Neuronal stem cell (in vitro differentiated cells): ENCODE measurements at regions not wholly inside any gene's neighbourhood (a gene's known extent, or its start where the extent isn't known, plus 50 kb on each side); places are given as distances from the start of the nearest gene placed in this dataset.

ENCODE experiments used
- DNase-seq: peaks from one replicate; pipeline ENCODE4 v3.0.0-alpha.2; 2013; ENCODE audit warnings: low spot score
- H2AFZ ChIP-seq: one replicate; pipeline ENCODE4 v1.6.1; 2013; ENCODE audit warnings: mild to moderate bottlenecking, low read length, inconsistent platforms
- H2AK5ac ChIP-seq: 2 replicates; pipeline ENCODE4 v1.6.1; 2013; ENCODE audit warnings: low read depth, mild to moderate bottlenecking, inconsistent platforms, low read length, moderate library complexity, mixed read lengths
- H2BK120ac ChIP-seq: 2 replicates; pipeline ENCODE4 v1.6.1; 2013; ENCODE audit warnings: low read depth, mild to moderate bottlenecking, inconsistent platforms, low read length, moderate library complexity, mixed read lengths
- H2BK12ac ChIP-seq: one replicate; pipeline ENCODE4 v1.6.1; 2013; ENCODE audit warnings: low read length, inconsistent platforms
- H2BK15ac ChIP-seq: 2 replicates; pipeline ENCODE4 v1.6.1; 2013; ENCODE audit warnings: mild to moderate bottlenecking, low read length, inconsistent platforms, mixed read lengths
- H2BK5ac ChIP-seq: one replicate; pipeline ENCODE4 v1.6.1; 2013; ENCODE audit warnings: inconsistent platforms, mild to moderate bottlenecking, low read length, moderate library complexity
- H3K14ac ChIP-seq: one replicate; pipeline ENCODE4 v1.6.1; 2013; ENCODE audit warnings: low read length, inconsistent platforms
- H3K18ac ChIP-seq: 2 replicates; pipeline ENCODE4 v1.6.1; 2013; ENCODE audit warnings: low read length, inconsistent platforms
- H3K23ac ChIP-seq: 2 replicates; pipeline ENCODE4 v1.6.1; 2013; ENCODE audit warnings: low read depth, mild to moderate bottlenecking, mixed read lengths, low read length, inconsistent platforms; ENCODE audit not compliant: poor library complexity
- H3K27ac ChIP-seq: replicated peaks from 3 replicates; pipeline ENCODE4 v1.5.1; 2013; ENCODE audit warnings: low read length, inconsistent platforms
- H3K27me3 ChIP-seq, 3 experiments: 2 replicates each; pipeline ENCODE4 v1.6.1; 2013; ENCODE audit warnings: low read length in 3 of 3, mild to moderate bottlenecking in 2 of 3, inconsistent platforms in 1 of 3, low read depth in 1 of 3, mixed read lengths in 1 of 3, moderate library complexity in 1 of 3; ENCODE audit not compliant: control insufficient read depth in 3 of 3, insufficient read depth in 3 of 3
- H3K36me3 ChIP-seq, 2 donors: replicated peaks in 1 of 2; 2 replicates each; pipeline ENCODE4 v1.6.1; 2013; ENCODE audit warnings: low read length in 2 of 2; ENCODE audit not compliant: control insufficient read depth in 2 of 2, insufficient read depth in 2 of 2
- H3K4ac ChIP-seq: 2 replicates; pipeline ENCODE4 v1.6.1; 2013; ENCODE audit warnings: inconsistent platforms, mild to moderate bottlenecking, low read length, moderate library complexity
- H3K4me1 ChIP-seq, 2 donors: 1 replicate in 1 of 2; 2 replicates in 1 of 2; pipeline ENCODE4 v1.6.1; 2013; ENCODE audit warnings: low read length in 2 of 2, low read depth in 1 of 2; ENCODE audit not compliant: control insufficient read depth in 2 of 2, insufficient read depth in 1 of 2
- H3K4me2 ChIP-seq: one replicate; pipeline ENCODE4 v1.6.1; 2013; ENCODE audit warnings: mild to moderate bottlenecking, low read length, inconsistent platforms; ENCODE audit not compliant: insufficient read depth, poor library complexity, severe bottlenecking
- H3K4me3 ChIP-seq, 2 donors: 2 replicates each; pipeline ENCODE4 v1.5.1; 2013; ENCODE audit warnings: low read length in 2 of 2, mild to moderate bottlenecking in 2 of 2, inconsistent platforms in 1 of 2, moderate library complexity in 1 of 2
- H3K79me1 ChIP-seq: one replicate; pipeline ENCODE4 v1.6.1; 2013; ENCODE audit warnings: low read depth, mild to moderate bottlenecking, inconsistent platforms, low read length, moderate library complexity
- H3K9ac ChIP-seq: one replicate; pipeline ENCODE4 v1.6.1; 2013; ENCODE audit warnings: mild to moderate bottlenecking, low read depth, low read length, inconsistent platforms; ENCODE audit not compliant: poor library complexity
- H3K9me3 ChIP-seq, 2 donors: replicated peaks in 1 of 2; 2 replicates each; pipeline versions ENCODE3 to v1.6.1; 2013; ENCODE audit warnings: low read length in 2 of 2, mild to moderate bottlenecking in 2 of 2, inconsistent platforms in 1 of 2, low read depth in 1 of 2, mixed read lengths in 1 of 2, moderate library complexity in 1 of 2; ENCODE audit not compliant: control insufficient read depth in 2 of 2, insufficient read depth in 1 of 2
- H4K8ac ChIP-seq: one replicate; pipeline ENCODE4 v1.6.1; 2013; ENCODE audit warnings: low read depth, mild to moderate bottlenecking, inconsistent platforms, low read length, moderate library complexity
- H4K91ac ChIP-seq: one replicate; pipeline ENCODE4 v1.6.1; 2013; ENCODE audit warnings: low read length, low read depth, mild to moderate bottlenecking, inconsistent platforms; ENCODE audit not compliant: poor library complexity
- WGBS, 2 donors: extraction: QIAGEN DNeasy Blood & Tissue Kit; methylation state at CpG; one replicate each; pipeline ENCODE4 v1.1.7; 2013; ENCODE audit warnings: missing lambda C conversion rate in 2 of 2, mixed read lengths in 1 of 2; ENCODE audit not compliant: insufficient read length in 2 of 2, insufficient replicate concordance in 1 of 2; ENCODE audit errors: extremely low coverage in 2 of 2; 5-methylcytosine and 5-hydroxymethylcytosine counted together

DNA sequence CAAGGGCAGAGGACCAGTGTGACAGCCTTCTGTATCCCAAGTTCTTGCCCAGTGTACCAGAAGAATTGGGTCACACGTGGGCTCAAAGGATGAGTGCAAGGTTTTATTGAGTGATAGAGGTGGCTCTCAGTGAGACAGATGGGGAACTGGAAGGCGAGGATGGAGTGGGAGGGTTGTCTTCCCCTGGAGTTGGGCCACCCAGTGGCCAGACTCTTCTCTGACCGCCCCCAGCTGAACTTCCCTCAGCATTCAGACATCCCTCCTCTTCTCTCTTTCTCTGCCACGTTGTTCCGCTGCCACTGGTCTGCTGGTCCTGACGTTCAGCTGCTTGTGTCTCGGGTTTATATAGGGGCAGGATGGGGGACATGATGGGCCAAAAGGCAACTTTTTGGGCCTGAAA, 150.1 kb upstream of the IVNS1ABP start:
- H3K4me2 ChIP-seq, result no peak overlapping the region
- H3K4me3 ChIP-seq, result no peak overlapping the region
- no peak overlapping the region for H2AFZ ChIP-seq
- H3K27ac ChIP-seq, result no peak overlapping the region
- no peak overlapping the region for H2BK15ac ChIP-seq
- H2BK12ac ChIP-seq, result no peak overlapping the region
- H3K9ac ChIP-seq, result no peak overlapping the region
- no peaks in the 10 kb centered on the region for H3K36me3 ChIP-seq
- no peaks in the 10 kb centered on the region for H3K79me1 ChIP-seq
- H4K8ac ChIP-seq, result no peak overlapping the region
- no peak overlapping the region for H2BK5ac ChIP-seq
- H3K4ac ChIP-seq, result no peak overlapping the region
- WGBS, 2 donors, result no CpG with 5 or more reads among the region's 7 CpGs
- no peak overlapping the region for H3K14ac ChIP-seq
- H3K27me3 ChIP-seq, result no peaks in the 10 kb centered on the region
- H3K4me1 ChIP-seq, result peaks cover 0 to 1% of the 10 kb centered on the region in 2 donors
- no peak overlapping the region for H3K18ac ChIP-seq
- no peak overlapping the region for H3K23ac ChIP-seq
- H4K91ac ChIP-seq, result no peak overlapping the region
- no peak overlapping the region for H2AK5ac ChIP-seq
- no peaks in the 10 kb centered on the region for H3K9me3 ChIP-seq
- DNase-seq, result no peak
- H2BK120ac ChIP-seq, result no peak overlapping the region

DNA sequence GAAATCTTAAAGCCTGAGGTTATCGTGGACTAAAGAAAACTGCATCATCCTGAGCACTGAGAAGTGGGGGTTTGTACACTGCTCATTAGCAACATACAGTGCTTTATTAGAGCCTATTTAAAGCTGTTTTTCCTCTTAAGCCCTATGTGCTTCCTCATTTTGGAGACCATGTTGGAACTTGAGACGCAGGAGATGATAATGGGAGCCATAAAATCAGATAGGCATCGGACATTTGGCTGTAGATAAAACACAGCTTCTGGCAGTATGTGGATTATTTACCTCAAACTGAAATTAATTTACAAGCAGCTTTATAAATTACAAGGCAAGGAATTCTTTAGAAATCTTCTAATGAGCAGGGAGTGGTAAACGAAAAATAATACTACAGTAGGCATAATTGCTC, 147.7 kb upstream of the IVNS1ABP start:
- no peak overlapping the region for H3K18ac ChIP-seq
- no peak overlapping the region for H3K14ac ChIP-seq
- H2BK15ac ChIP-seq, result no peak overlapping the region
- H4K91ac ChIP-seq, result no peak overlapping the region
- no peak overlapping the region for H3K9ac ChIP-seq
- no peaks in the 10 kb centered on the region for H3K9me3 ChIP-seq
- WGBS, 2 donors, result no CpG with 5 or more reads among the region's 4 CpGs
- no peaks in the 10 kb centered on the region for H3K27me3 ChIP-seq
- H3K4me1 ChIP-seq, result peaks cover 0 to 1% of the 10 kb centered on the region in 2 donors
- no peak overlapping the region for H3K4ac ChIP-seq
- no peak overlapping the region for H3K4me3 ChIP-seq
- no peak overlapping the region for H4K8ac ChIP-seq
- H3K27ac ChIP-seq, result no peak overlapping the region
- no peak overlapping the region for H2AK5ac ChIP-seq
- no peak overlapping the region for H2AFZ ChIP-seq
- H2BK12ac ChIP-seq, result no peak overlapping the region
- H3K4me2 ChIP-seq, result no peak overlapping the region
- H3K36me3 ChIP-seq, result no peaks in the 10 kb centered on the region
- no peak overlapping the region for H3K23ac ChIP-seq
- H3K79me1 ChIP-seq, result no peaks in the 10 kb centered on the region
- no peak for DNase-seq
- no peak overlapping the region for H2BK120ac ChIP-seq
- no peak overlapping the region for H2BK5ac ChIP-seq

DNA sequence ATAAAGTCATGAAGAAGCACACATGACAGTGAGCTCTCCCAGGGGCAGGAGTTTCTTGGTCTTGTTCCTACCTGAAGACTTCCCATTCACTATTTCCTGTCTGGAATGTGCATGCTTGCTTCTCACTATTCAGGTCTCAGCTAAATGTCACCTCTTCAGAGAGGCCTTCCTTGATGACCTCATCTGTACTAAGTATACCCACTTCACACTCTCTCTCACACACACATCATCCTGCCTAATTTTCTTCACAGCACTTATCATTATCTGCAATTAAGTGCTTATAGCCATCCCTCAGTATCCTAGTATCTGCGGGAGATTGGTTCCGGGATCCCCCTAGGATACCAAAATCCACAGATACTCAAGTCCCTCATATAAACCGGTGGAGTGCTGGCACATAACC, 146.4 kb upstream of the IVNS1ABP start:
- H4K91ac ChIP-seq, result no peak overlapping the region
- H2BK5ac ChIP-seq, result no peak overlapping the region
- no peaks in the 10 kb centered on the region for H3K27me3 ChIP-seq
- H2BK120ac ChIP-seq, result no peak overlapping the region
- no peak overlapping the region for H2BK15ac ChIP-seq
- no peak overlapping the region for H3K23ac ChIP-seq
- H3K27ac ChIP-seq, result no peak overlapping the region
- no peaks in the 10 kb centered on the region for H3K79me1 ChIP-seq
- no peaks in the 10 kb centered on the region for H3K36me3 ChIP-seq
- H2AFZ ChIP-seq, result no peak overlapping the region
- H3K9me3 ChIP-seq, result no peaks in the 10 kb centered on the region
- H3K4me1 ChIP-seq, result peaks cover 0 to 1% of the 10 kb centered on the region in 2 donors
- WGBS, 2 donors, result no CpG with 5 or more reads among the region's 3 CpGs
- H2AK5ac ChIP-seq, result no peak overlapping the region
- no peak overlapping the region for H3K4ac ChIP-seq
- no peak overlapping the region for H3K18ac ChIP-seq
- H3K9ac ChIP-seq, result no peak overlapping the region
- no peak for DNase-seq
- H3K14ac ChIP-seq, result no peak overlapping the region
- no peak overlapping the region for H4K8ac ChIP-seq
- no peak overlapping the region for H3K4me2 ChIP-seq
- H3K4me3 ChIP-seq, result no peak overlapping the region
- H2BK12ac ChIP-seq, result no peak overlapping the region

DNA sequence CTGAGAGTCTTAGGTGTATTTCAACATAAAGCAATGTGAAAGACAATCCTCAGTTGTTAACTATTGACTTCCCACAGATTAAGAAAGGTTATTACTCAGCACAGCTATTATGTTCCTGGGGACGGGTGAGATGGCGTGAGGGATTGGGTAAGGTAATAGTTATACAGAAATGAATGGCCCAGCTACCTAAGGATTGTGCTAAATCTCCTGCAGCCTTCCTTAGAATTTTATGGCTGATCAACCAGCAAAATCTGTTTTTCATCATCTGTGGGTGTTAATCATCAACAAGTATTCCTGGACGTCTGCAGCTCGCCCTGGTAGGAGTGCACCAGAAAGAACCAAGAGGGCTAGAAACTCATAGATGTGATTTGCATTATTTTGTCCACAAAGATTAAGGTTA, 146.0 kb upstream of the IVNS1ABP start:
- no peaks in the 10 kb centered on the region for H3K27me3 ChIP-seq
- no peak overlapping the region for H2AFZ ChIP-seq
- no peak overlapping the region for H2BK15ac ChIP-seq
- no peaks in the 10 kb centered on the region for H3K36me3 ChIP-seq
- no peak overlapping the region for H3K4me3 ChIP-seq
- H2BK12ac ChIP-seq, result no peak overlapping the region
- no peak overlapping the region for H4K91ac ChIP-seq
- H4K8ac ChIP-seq, result no peak overlapping the region
- H3K9me3 ChIP-seq, result no peaks in the 10 kb centered on the region
- no peak overlapping the region for H3K14ac ChIP-seq
- peaks cover 0 to 1% of the 10 kb centered on the region in 2 donors for H3K4me1 ChIP-seq
- no peak for DNase-seq
- H3K4ac ChIP-seq, result no peak overlapping the region
- H3K18ac ChIP-seq, result no peak overlapping the region
- no peak overlapping the region for H3K4me2 ChIP-seq
- no peaks in the 10 kb centered on the region for H3K79me1 ChIP-seq
- no peak overlapping the region for H2BK5ac ChIP-seq
- H3K9ac ChIP-seq, result no peak overlapping the region
- H3K27ac ChIP-seq, result no peak overlapping the region
- WGBS, 2 donors, result no CpG with 5 or more reads among the region's 4 CpGs
- no peak overlapping the region for H3K23ac ChIP-seq
- H2BK120ac ChIP-seq, result no peak overlapping the region
- no peak overlapping the region for H2AK5ac ChIP-seq
